Posterior vena cava (tissue), 2 donors: ENCODE measurements at regions not wholly inside any gene's neighbourhood (a gene's known extent, or its start where the extent isn't known, plus 50 kb on each side); places are given as distances from the start of the nearest gene placed in this dataset.

Source experiments
- DNase-seq: peaks from one replicate; pipeline ENCODE4 v3.0.0-alpha.2; 2020; ENCODE audit warnings: low spot score
- intact Hi-C, 2 donors: fragments of 100-400 bp; cut with DNase I; formaldehyde crosslinking; loops; one replicate each; pipeline versions ENCODE4 v1.14.1 to v1.14.2; 2022 to 2023
- donor health status: DM: yes; HTN: yes; CAD: no.
- donor health status: DM: yes; HTN: yes; CAD: no.

DNA sequence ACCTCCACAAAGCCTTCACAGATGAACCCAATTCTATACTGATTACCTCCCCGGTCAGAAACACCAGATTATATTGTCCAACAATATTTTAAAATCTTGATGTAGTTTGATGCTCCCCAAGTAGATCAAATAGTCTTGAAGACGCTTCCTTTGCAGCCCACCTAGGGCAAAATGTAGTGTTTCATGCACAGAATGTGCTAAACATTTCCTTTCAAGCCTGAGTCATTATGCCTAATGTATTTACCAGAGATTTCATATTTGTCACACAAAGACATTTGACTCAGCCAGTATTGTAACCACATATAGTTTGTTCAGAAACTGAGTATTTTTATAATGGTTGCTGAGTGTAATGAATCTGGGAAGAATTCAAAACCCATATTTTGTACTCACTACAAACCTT lies 1396.8 kb downstream of the LRRC4C start:
- DNase-seq, result no peak
- intact Hi-C loops, result no loop called here

DNA sequence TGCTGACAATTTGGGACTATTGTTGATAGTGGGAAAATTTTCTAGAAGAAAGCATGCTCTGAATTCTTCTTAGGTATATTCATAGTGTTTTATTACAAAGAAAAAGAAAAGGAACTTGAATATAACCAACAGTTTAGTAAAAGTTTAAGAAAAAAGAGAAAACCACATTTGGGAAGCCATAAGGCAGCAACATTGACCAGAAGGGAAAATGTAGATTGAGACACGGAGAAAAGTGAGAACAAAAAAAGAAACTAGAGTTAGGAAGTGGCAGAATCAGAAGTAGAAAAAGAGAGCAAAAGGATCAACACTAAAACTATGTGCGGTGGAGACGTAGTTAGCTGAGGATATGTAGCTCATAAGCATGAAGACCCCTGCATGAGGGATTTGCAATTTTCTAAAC lies 1398.2 kb downstream of the LRRC4C start:
- DNase-seq, result no peak
- intact Hi-C loops, result no loop called here

DNA sequence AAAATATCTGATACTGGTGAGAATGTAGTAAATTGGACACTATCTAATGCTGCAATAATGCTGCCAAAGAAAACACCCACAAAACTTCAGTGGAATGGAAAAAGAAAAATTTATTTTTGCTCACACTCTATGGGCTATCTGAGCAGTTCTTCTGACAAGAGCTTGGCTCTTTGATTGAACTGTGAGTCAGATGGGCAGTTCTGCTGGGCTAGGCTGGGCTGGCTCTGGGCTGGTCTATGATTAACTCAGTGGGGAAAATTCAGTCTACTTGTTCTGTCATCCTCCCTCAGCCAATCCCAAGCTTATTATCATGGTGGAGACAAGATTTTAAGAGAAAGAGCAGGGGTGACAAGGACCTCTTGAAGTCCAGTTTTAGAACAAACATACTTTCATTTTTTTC lies 1404.8 kb downstream of the LRRC4C start:
- intact Hi-C loops, result no loop called here
- no peak for DNase-seq

DNA sequence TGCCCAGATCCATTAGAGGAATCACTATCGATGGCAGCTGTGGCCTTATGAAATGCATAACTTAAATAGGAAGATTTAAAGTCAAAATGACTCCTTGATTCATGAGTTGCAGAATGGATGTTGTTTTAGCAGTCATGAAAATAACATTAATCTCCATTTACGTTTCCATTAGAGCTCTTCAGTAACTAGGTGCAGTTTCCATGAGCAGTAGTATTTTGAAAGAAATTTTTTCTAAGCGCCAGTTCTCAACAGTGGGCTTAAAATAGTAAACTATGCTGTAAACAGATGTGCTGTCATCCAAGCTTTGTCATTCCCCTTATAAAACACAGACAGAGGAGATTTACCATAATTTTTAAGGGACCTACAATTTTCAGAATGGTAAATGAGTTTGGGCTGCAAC lies 1414.1 kb downstream of the LRRC4C start:
- intact Hi-C loops, result no loop called here
- DNase-seq, result no peak

DNA sequence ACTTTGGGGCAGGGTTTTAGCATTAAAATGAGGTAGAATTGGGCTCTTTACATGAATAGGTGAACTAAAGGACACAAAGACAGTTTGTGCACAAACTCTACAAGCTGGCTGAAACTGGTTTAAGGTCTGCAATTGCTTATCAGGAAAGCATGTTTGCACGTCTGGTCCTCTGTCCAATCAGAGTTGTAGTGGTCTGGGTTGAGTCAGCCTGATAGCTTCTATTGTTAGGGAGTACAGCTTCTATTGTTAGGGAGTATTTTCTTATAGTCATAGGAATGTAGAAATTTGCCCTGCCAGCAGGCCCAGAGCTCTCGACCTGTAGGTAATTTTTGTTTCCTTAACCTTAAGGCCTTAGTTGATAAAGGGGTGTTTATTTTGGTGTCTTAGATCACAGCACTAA lies 1422.4 kb downstream of the LRRC4C start:
- no peak for DNase-seq
- intact Hi-C loops, result no loop called here

DNA sequence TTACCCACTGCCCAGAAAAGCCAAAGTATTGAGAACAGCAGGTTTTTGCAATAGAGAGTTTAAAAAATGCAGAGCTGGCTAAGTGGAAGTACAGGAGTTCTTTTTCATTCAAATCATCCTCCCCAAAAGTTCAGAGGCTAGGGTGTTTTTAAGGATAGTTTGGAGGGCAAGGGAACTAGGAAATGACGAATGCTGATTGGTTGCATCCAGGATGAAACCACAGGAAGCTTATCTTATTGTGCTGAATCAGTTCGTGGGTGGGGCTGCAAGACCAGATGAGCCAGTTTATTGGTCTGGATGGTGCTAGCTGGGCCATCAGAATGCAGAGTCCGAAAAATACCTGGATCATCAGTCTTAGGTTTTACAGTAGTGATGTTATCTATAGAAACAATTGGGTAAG lies 1427.1 kb downstream of the LRRC4C start:
- intact Hi-C loops, result no loop called here
- DNase-seq, result no peak

DNA sequence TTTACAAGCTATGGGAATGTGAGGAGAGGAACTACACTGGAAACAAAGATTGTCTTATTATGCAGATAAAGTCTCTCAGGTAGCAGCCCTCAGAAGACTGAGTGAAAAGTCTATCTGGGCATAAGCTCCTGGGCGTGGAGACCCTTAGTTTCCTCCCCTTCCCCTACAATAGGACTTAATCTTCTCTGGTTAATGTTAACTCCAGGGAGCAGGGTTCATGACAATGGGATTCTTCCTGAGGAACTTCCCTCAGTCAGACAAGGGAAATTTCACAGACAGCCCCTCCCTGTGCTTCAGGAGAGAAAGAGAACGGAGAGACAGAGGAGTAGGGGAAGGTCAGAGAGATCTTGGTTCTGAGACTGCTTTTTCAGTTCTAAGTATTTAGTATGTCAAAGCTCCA lies 1428.6 kb downstream of the LRRC4C start:
- intact Hi-C loops, result no loop called here
- DNase-seq, result no peak

DNA sequence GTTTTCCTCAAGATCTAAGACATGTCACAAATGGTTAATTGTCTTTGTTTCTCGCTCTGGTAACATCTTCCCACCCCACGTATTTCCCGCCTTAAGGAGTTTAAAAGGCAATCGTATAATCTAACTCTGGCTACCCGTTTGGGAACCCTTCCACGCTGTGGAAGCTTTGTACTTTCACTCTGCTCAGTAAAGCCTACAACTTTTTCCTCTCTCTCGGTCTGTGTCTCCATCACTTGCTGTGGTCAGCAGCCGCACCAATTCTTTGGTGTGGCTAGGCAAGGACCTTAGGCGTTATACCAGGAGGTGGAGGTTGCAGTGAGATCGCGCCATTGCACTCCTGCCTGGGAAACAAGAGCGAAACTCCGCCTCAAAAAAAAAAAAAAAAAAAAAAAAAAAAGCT lies 1430.1 kb downstream of the LRRC4C start:
- no peak for DNase-seq
- intact Hi-C loops, result no loop called here

DNA sequence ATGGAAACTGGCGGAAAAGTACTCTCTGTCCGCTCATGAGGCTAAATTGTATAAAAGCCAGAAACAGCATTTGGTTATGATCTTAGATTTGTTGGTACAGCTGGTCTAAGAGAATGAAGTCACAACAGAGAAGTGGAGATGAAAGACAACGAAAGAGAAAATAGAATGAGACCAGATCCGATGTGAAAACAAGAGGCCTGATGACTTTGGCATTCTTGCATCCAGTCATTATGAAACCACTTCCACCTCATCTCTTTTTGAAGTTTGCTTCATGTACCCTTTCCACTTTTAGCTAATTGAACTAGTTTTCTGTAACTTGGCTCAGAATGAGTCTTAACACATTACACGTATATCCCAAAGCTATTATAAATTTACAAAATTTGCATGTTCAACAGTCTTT lies 1431.7 kb downstream of the LRRC4C start:
- intact Hi-C loops, result no loop called here
- DNase-seq, result no peak

DNA sequence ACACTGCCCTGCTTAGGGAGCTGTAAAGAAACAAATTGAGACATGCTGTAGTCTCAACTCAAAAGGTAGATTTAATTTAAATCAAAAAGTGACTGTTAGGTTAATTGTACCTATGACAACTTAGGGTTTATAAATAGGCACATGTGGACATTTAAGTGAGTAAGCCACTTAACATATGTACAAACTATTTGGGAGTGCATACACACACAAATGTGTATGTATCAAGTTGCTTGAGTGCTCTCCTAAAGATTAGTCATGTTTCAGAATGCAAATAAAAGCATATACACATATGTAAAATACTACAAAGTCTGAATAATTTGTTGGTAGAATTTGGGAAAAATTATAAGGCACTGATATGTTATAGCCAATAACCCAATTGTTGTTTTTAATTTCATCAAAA lies 1435.7 kb downstream of the LRRC4C start:
- DNase-seq, result no peak
- intact Hi-C loops, result no loop called here

DNA sequence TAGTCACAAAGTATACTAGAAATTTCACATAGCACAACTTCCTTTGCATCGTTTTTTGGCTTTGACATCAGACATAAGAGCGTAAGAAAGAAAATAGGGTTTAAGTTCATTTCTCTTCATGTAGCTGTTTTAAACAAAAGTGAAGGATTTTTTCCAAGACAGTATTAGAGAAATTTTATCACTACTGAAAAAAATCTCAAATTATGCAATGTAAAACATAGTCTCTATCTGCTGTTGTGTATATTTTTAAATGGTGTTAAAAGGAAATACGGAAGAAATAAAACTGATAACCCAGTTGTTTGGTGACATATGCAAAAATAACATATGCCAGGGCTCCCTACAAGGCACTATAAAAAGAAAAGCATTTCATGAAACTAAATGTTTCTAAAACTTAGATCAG lies 1449.4 kb downstream of the LRRC4C start:
- intact Hi-C loops, result no loop called here
- no peak for DNase-seq

DNA sequence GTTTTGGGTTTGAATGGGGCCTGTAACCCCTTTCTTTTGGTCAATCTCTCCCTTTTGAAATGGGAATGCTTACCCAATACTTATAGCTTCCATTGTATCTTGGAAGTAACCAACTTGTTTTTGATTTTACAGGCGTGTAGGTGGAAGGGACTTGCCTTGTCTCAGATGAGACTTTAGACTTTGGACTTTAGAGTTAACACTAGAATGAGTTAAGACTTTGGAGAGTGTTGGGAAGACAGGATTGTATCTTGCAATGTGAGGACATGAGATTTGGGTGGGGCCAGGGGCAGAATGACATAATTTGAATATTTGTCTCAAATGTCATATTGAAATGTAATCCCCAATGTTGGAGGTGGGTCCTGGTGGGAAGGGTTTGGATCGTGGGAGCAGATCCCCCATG lies 1466.9 kb downstream of the LRRC4C start:
- no peak for DNase-seq
- intact Hi-C loops, result no loop called here

DNA sequence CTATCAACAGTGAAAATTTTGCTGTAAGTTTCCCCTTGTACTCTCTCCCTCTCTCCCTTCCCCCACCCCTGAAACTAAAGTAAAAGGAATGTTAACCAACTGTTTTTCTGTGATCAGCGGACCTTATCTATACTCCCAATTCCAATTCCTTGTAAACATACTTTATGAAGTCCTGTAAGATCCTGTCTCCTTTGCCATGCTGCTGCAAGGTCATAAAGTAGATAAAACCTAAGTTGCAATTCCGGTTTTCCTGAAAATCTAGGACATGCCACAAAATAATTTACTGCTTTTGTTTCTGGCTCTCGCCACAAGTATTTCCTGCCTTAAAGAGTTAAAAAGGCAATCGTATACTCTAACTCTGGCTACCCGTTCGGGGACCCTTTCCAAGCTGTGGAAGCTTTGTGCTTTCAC lies 1469.0 kb downstream of the LRRC4C start:
- intact Hi-C loops, result no loop called here
- DNase-seq, result no peak

DNA sequence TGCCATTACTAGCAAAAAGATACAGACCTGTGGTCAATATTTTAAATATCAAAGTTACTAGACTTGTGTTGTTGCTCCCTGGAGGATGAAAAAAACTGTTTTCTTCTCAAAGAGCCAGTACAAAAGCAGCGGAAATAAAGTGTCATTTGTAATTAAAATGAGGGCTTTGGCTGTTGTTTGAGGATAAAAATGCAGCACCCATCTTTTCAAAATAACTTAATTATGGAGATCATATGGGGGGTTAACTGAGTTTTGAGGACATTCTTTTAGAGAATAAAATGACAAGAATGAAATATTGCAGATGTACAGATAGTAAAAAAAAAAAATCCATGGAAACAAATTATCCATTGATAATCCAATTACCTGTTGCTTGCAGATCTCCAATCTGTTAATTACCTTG lies 1484.4 kb downstream of the LRRC4C start:
- intact Hi-C loops, result no loop called here
- DNase-seq, result no peak

DNA sequence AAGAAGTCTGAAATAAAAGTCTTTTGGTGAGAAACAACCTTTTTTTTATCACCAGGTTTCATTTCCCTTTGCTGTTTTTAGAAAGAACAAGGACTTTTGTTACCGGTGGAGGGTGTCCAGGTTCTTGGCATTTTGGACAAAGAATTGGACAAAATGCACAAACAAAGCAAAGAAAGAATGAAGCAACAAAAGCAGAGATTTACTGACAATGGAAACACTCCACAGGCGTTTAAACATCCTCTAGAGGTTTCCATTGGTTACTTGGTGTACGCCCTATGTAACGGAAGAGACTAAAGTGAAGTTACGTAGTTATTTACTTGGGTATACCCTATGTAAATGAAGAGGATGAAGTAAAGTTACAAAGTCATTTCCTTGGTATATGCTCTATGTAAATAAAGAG lies 1487.0 kb downstream of the LRRC4C start:
- intact Hi-C loops, result no loop called here
- DNase-seq, result no peak

DNA sequence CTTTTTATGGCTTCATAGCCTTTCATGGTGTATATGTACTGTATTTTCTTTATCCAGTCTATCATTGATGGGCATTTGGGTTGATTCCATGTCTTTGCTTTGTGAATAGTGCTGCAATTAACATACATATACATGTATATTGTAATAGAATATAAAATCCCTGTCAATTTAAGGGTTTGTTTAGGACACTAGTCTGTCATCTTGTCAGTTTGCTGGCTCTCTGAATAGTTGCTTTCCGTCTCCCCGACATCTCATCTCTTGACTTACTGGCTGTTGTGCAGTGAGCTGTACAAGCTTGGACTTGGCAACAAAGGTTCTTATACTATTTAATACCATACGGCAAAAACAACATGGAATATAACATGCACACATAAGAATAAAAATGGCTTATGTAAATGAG lies 1487.5 kb downstream of the LRRC4C start:
- DNase-seq, result no peak
- intact Hi-C loops, result no loop called here

DNA sequence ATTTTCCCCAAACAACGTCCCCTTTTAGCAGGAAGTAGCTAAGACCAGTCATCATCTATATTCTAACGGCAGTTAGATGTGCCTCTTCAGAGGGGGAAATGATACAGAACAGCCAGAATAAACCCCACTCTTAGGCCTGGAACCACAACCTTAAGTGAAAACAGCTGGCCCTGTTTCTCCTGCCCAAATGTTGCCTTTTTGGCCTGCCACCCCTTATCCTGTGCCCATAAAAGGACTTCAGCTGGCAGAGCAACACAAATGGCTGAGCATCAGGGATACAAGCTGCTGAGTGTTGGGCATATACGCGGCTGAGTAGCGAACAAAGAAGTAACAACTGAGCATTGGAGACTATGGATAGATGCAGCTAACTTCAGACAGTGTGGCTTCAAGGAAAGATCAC lies 1491.4 kb downstream of the LRRC4C start:
- intact Hi-C loops, result no loop called here
- DNase-seq, result no peak

DNA sequence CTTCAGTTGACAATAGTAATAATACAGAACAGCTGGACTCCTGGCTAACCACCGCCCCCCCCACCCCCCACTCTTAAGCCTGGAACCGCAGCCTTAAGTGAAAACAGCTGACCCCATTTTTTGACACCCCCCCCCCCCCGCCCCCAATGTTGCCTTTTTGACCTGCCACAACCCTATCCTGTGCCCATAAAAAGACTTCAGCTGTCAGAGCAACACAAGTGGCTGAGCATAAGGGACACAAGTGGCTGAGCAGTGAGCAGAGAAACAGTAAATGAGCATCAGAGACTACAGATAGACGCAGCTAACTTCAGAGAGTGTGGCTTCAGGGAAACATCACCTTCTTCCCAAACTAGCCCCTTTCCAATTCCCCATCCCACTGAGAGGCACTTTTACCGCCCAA lies 1493.8 kb downstream of the LRRC4C start:
- intact Hi-C loops, result no loop called here
- DNase-seq, result no peak

DNA sequence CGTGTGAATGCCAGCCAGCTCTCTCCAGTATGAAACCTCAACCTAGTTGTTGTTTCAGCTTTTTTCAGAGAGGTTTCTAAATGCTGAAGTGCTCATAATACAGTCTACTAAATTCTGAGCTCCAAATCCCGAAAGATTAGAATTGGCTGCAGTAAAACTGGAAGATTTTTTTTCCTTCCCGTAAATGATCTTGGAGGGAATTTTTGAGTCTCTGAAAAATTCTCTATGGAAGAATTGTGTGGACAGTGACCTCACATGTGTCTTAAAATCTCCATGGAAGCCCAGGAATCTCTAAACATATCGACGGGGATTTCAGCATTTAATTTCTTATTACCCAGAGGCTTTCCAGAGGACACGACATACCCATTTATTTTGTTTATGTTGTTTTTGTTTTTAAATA lies 1499.2 kb downstream of the LRRC4C start:
- no peak for DNase-seq
- intact Hi-C loops, result no loop called here

DNA sequence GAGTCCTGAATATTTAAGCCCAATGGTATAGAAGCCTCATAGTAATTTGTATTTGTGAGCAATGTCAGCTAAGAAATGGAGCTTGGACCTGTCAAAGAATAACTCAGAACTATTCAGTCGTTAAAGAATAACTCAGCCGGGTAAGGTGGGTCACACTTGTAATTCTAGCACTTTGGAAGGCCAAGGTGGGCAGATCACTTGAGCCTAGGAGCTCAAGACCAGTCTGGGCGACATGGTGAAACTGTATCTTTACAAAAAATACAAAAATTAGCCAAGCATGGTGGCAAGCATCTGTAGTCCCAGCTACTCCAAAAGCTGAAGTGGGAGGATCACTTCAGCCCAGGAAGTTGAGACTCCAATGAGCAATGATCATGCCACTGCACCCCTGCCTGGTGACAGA lies 1526.5 kb downstream of the LRRC4C start:
- no peak for DNase-seq
- intact Hi-C loops, result no loop called here

DNA sequence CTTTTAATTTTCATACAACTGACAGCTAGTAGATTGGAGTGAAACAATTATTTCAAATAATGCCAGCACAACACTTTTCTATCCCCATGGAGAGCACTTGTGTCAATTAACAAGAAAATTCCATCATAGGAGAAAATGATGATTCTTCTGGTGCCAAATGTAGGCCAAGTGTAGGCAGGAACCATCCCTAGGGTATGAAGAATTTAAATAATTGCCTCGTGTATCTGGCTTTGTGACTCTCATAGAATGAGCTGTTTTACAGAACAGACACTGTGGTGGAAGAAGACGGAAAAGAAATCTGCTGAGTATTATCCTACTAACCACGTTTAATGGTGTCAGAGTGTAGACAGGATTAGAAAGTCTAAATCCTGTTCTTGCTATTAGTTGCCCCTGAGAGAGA lies 1542.2 kb downstream of the LRRC4C start:
- intact Hi-C loops, result no loop called here
- DNase-seq, result no peak

DNA sequence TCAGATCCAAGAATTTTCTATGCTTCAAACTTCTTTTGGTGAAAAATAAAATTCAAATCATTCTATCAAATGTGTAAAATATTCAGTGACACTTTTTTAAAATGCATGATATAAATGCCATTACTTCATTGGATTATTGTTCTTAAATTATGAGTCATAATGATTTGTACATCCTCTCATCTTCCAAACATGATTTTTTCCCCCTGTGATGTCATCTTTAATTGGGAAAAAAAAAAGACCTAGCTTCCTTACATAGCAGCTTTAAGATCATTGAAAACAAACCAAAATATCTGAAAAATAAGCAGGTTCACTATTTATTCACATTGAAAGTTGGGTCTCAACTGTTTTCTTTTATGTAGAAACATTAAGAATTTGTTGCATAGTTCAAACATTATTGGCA lies 1549.4 kb downstream of the LRRC4C start:
- intact Hi-C loops, result no loop called here
- DNase-seq, result no peak

DNA sequence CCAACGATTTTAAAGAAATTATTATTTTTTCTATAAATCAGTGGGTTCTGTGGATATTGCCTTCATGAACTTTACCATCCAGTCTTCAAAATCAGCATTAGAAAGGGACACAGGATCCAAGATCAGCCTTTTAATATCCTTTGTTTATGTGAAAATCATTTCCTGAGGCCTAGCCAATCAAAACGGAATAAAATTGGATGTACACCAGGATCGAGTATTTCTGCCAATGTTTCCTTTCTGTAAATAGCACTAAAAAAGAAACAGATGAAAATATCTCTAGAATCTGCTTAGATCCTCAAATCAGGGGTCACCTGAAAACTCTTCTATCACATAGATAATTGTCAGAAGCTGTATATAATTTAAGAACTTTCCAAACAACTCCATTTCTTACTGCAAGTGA lies 1598.5 kb downstream of the LRRC4C start:
- no peak for DNase-seq
- intact Hi-C loops, result no loop called here
